ENCODE measurements at regions not wholly inside any gene's neighbourhood (a gene's known extent, or its start where the extent isn't known, plus 50 kb on each side); places are given as distances from the start of the nearest gene placed in this dataset.
"Not testable (repeated sequence)": the region's sequence is repeated elsewhere in the genome, so short reads cannot be mapped to it uniquely, and the experiment has no call there.

DNA sequence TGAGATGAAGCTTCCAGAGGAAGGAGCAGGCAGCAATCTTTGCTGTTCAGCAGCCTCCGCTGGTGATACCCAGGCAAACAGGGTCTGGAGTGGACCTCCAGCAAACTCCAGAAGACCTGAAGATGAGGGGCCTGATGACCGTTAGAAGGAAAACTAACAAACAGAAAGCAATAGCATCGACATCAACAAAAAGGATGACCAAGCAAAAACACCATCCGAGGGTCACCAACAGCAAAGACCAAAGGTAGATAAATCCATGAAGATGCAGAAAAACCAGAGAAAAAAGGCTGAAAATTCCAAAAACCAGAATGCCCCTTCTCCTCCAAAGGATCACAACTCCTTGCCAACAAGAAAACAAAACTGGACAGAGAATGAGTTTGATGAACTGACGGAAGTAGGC is 235.9 kb upstream of the NSMCE3 start:
- TF ChIP-seq, protein P1, sequence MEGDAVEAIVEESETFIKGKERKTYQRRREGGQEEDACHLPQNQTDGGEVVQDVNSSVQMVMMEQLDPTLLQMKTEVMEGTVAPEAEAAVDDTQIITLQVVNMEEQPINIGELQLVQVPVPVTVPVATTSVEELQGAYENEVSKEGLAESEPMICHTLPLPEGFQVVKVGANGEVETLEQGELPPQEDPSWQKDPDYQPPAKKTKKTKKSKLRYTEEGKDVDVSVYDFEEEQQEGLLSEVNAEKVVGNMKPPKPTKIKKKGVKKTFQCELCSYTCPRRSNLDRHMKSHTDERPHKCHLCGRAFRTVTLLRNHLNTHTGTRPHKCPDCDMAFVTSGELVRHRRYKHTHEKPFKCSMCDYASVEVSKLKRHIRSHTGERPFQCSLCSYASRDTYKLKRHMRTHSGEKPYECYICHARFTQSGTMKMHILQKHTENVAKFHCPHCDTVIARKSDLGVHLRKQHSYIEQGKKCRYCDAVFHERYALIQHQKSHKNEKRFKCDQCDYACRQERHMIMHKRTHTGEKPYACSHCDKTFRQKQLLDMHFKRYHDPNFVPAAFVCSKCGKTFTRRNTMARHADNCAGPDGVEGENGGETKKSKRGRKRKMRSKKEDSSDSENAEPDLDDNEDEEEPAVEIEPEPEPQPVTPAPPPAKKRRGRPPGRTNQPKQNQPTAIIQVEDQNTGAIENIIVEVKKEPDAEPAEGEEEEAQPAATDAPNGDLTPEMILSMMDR (IDR thresholded peaks at IDR 0.05): not testable (repeated sequence)
- not testable (repeated sequence) for TF ChIP-seq POLR2AphosphoS5 (IDR thresholded peaks at IDR 0.05); EP300 (IDR thresholded peaks at IDR 0.05; ENCODE audit: low read depth)
